ENCODE measurements at regions not wholly inside any gene's neighbourhood (a gene's known extent, or its start where the extent isn't known, plus 50 kb on each side); places are given as distances from the start of the nearest gene placed in this dataset.

- TF ChIP-seq FOXP2 (optimal IDR thresholded peaks at IDR 0.05; ENCODE audit: borderline replicate concordance, extremely low read depth, extremely low read length, insufficient read depth) (no peak), TAF1 (IDR thresholded peaks at IDR 0.05; ENCODE audit: borderline replicate concordance, insufficient read depth, low read length) (no peak), POLR2AphosphoS5 (IDR thresholded peaks at IDR 0.05; ENCODE audit: low read depth, low read length) (no peak), SIN3A (IDR thresholded peaks at IDR 0.05; ENCODE audit: borderline replicate concordance, insufficient read depth, low read length) (no peak), REST (IDR thresholded peaks at IDR 0.05; ENCODE audit: insufficient read depth in 1 of 2, low read depth in 2 of 2, low read length in 2 of 2) (no peak)
Observed at GRCh38 chr10:78727728-78728127, 341.0 kb upstream of the ZMIZ1 start.

- TF ChIP-seq SIN3A (IDR thresholded peaks at IDR 0.05; ENCODE audit: borderline replicate concordance, insufficient read depth, low read length) (no peak), POLR2AphosphoS5 (IDR thresholded peaks at IDR 0.05; ENCODE audit: low read depth, low read length) (no peak), FOXP2 (optimal IDR thresholded peaks at IDR 0.05; ENCODE audit: borderline replicate concordance, extremely low read depth, extremely low read length, insufficient read depth) (no peak), TAF1 (IDR thresholded peaks at IDR 0.05; ENCODE audit: borderline replicate concordance, insufficient read depth, low read length) (no peak), REST (IDR thresholded peaks at IDR 0.05; ENCODE audit: insufficient read depth in 1 of 2, low read depth in 2 of 2, low read length in 2 of 2) (no peak)
Observed at GRCh38 chr10:78728176-78728575, 340.6 kb upstream of the ZMIZ1 start.

GRCh38 chr10:78729366-78729765 is 339.4 kb upstream of the ZMIZ1 start:
- no peak for TF ChIP-seq TAF1 (IDR thresholded peaks at IDR 0.05; ENCODE audit: borderline replicate concordance, insufficient read depth, low read length)
- no peak for TF ChIP-seq SIN3A (IDR thresholded peaks at IDR 0.05; ENCODE audit: borderline replicate concordance, insufficient read depth, low read length)
- TF ChIP-seq POLR2AphosphoS5 (IDR thresholded peaks at IDR 0.05; ENCODE audit: low read depth, low read length): no peak
- TF ChIP-seq REST (IDR thresholded peaks at IDR 0.05; ENCODE audit: insufficient read depth in 1 of 2, low read depth in 2 of 2, low read length in 2 of 2): no peak
- no peak for TF ChIP-seq FOXP2 (optimal IDR thresholded peaks at IDR 0.05; ENCODE audit: borderline replicate concordance, extremely low read depth, extremely low read length, insufficient read depth)

GRCh38 chr10:78729800-78730199 is 339.0 kb upstream of the ZMIZ1 start:
- TF ChIP-seq TAF1 (IDR thresholded peaks at IDR 0.05; ENCODE audit: borderline replicate concordance, insufficient read depth, low read length) (no peak), FOXP2 (optimal IDR thresholded peaks at IDR 0.05; ENCODE audit: borderline replicate concordance, extremely low read depth, extremely low read length, insufficient read depth) (no peak), REST (IDR thresholded peaks at IDR 0.05; ENCODE audit: insufficient read depth in 1 of 2, low read depth in 2 of 2, low read length in 2 of 2) (no peak)

GRCh38 chr10:78730754-78731153 is 338.0 kb upstream of the ZMIZ1 start:
- no peak for TF ChIP-seq POLR2AphosphoS5 (IDR thresholded peaks at IDR 0.05; ENCODE audit: low read depth, low read length)
- no peak for TF ChIP-seq FOXP2 (optimal IDR thresholded peaks at IDR 0.05; ENCODE audit: borderline replicate concordance, extremely low read depth, extremely low read length, insufficient read depth)
- TF ChIP-seq SIN3A (IDR thresholded peaks at IDR 0.05; ENCODE audit: borderline replicate concordance, insufficient read depth, low read length): no peak
- TF ChIP-seq TAF1 (IDR thresholded peaks at IDR 0.05; ENCODE audit: borderline replicate concordance, insufficient read depth, low read length): no peak
- no peak for TF ChIP-seq REST (IDR thresholded peaks at IDR 0.05; ENCODE audit: insufficient read depth in 1 of 2, low read depth in 2 of 2, low read length in 2 of 2)
